GM12874 (cell line): ENCODE measurements at regions not wholly inside any gene's neighbourhood (a gene's known extent, or its start where the extent isn't known, plus 50 kb on each side); places are given as distances from the start of the nearest gene placed in this dataset.

Experiments
- TF ChIP-seq, protein P1 (sequence below): IDR thresholded peaks from 2 replicates; pipeline ENCODE4 v1.5.1; 2011; ENCODE audit warnings: low read depth, mild to moderate bottlenecking, control low read depth, low read length, moderate library complexity; ENCODE audit not compliant: insufficient read depth

DNA sequence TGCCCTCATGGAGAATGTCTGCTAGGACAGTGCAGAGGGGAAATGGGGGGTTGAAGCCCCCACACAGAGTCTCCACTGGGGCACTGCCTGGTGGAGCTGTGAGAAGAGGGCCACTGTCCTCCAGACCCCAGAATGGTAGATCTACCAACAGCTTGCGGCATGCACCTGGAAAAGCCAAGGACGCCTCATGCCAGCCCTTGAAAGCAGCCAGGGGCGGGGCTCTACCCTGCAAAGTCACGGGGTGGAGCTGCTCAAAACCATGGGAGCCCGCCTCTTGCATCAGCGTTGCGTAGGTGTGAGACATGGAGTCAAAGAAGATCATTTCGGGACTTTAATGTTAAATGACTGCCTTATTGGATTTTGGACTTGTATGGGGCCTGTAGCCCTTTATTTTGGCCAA, 157.6 kb downstream of the DSEL start:
- TF ChIP-seq, protein P1, sequence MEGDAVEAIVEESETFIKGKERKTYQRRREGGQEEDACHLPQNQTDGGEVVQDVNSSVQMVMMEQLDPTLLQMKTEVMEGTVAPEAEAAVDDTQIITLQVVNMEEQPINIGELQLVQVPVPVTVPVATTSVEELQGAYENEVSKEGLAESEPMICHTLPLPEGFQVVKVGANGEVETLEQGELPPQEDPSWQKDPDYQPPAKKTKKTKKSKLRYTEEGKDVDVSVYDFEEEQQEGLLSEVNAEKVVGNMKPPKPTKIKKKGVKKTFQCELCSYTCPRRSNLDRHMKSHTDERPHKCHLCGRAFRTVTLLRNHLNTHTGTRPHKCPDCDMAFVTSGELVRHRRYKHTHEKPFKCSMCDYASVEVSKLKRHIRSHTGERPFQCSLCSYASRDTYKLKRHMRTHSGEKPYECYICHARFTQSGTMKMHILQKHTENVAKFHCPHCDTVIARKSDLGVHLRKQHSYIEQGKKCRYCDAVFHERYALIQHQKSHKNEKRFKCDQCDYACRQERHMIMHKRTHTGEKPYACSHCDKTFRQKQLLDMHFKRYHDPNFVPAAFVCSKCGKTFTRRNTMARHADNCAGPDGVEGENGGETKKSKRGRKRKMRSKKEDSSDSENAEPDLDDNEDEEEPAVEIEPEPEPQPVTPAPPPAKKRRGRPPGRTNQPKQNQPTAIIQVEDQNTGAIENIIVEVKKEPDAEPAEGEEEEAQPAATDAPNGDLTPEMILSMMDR: no peak

GRCh38 chr18:67354692-67355091, 161.8 kb downstream of the DSEL start:
- TF ChIP-seq, protein P1: no peak

DNA sequence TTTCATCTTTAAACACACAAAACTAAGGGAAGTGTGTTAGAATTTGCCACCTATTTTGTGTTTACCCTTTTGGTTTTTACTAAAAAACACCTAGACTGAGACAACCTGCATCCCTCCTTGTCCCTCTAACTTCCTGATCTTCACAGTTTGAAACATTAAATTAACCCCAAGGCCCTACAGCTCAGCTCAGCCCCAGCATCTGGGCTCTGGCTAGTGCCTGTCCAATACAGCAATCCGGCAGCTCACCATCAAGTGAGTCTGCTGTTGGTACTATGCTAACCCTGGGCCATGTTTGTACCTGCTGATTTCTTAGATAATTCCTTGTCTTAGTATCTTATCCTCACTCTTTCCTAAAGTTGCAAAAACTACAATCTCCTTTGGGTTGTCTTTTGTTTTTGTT, 162.4 kb downstream of the DSEL start:
- TF ChIP-seq, protein P1: no peak

- TF ChIP-seq, protein P1: no peak
Observed at GRCh38 chr18:67347438-67347837, 169.1 kb downstream of the DSEL start.

DNA sequence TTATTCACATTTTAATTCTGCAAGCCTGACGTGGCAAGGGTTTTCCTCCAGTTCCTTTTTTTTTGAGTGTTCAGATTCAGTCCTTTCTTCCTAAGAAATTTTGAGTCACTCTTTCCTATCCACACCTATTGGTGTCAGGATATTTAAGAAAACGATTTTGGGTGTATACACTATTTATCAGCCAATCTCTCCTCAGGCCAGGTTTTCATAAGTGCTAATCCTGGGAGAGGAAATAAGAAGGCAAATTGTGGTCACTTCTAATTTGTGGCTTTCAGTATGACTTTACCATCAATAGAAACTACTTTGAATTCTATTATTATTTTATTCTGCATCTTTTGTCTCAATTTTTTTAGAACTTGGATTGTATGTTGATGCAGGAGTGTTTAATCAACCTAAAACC, 174.4 kb downstream of the DSEL start:
- TF ChIP-seq, protein P1: no peak

DNA sequence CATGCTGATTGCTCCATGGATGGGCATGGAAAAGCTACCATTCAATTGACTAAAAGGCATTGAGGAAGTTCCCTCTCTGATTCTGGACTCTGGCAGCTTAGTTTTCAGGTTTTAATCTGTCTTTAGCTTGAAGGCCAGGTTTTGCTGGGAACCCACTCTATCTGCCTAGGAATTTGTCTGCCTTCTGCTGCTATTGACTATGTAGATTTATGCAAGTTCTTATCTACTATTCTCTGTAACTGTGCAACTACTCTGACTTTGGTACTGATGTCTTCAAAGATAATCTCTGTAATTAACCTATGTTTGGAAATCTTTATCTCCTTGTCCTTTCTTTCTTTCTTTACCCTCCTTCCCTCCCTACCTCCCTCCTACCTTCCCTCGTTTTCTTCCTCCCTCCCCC, 178.8 kb downstream of the DSEL start:
- TF ChIP-seq, protein P1: no peak

DNA sequence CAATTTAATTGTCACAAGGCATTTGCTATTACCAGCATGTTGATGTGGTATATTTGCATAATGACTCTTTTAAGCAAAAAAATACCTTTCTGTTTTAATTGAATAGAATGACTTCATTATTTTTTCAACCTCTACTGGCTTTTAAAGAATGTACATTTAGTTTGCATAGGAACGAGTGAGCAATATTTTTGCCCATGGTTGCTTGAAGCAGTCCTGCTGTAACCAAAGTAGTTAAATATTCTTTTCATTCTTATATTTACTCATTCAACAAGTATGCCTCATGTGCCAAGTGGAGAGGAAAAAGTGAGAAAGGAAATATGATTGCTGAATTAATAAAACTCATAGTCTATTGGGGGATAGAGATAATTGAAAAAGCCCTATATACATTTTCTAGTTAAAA, 184.7 kb downstream of the DSEL start:
- TF ChIP-seq, protein P1: no peak

- TF ChIP-seq, protein P1: no peak
Observed at GRCh38 chr18:67319109-67319508, 197.4 kb downstream of the DSEL start.
